ENCODE measurements at regions not wholly inside any gene's neighbourhood (a gene's known extent, or its start where the extent isn't known, plus 50 kb on each side); places are given as distances from the start of the nearest gene placed in this dataset.

DNA sequence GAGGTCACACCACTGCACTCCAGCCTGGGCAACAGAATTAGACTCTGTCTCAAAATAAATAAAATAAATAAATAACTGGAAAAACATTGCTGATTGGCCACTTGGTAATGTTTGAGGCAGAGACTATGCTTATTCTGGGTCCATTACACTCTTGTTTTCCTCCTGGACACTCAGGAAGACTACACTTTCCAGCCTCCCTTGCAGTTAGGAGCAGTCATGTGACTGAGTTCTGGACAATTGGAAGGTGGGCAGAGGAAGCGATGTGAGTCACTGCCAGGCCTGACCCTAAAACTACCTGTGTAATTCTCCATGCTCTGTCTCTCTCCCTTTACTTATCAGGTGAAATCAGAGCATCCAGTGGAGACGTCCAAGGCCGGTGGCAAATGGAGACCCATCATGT is 74.4 kb downstream of the VCPKMT start:
- Histone ChIP-seq H3K9me3 (ENCODE audit: low read depth) (no peaks in the 10 kb centered on the region), H3K4me3 (no peak overlapping the region), H3K9me2 (ENCODE audit: insufficient read depth) (no peaks in the 10 kb centered on the region), H3K4me1 (ENCODE audit: insufficient read depth) (peaks cover 51% of the 10 kb centered on the region), H3K4me2 (ENCODE audit: unreplicated experiment) (no peak overlapping the region), H3K79me2 (ENCODE audit: insufficient read depth) (no peaks in the 10 kb centered on the region), H3K36me3 (ENCODE audit: low read depth) (no peaks in the 10 kb centered on the region), H3K27ac (no peak overlapping the region), H2AFZ (no peak overlapping the region), H3K27me3 (replicated peaks; ENCODE audit: insufficient read depth) (no peaks in the 10 kb centered on the region), H4K20me1 (ENCODE audit: insufficient read depth) (no peaks in the 10 kb centered on the region), H3F3A (ENCODE audit: insufficient read depth) (peaks cover 45% of the 10 kb centered on the region), H3K9ac (no peak overlapping the region)
- 90 to 100% methylated on average over 3 of the region's 3 CpGs for WGBS, 2 experiments (ENCODE audit: low coverage in 1 of 2, low lambda C conversion rate in 2 of 2, missing lambda C conversion rate in 2 of 2)
- TF ChIP-seq EZH2 (IDR thresholded peaks at IDR 0.05; ENCODE audit: insufficient read depth, poor library complexity, severe bottlenecking) (no peak), EZH2phosphoT487 (IDR thresholded peaks at IDR 0.05; ENCODE audit: insufficient read depth, low read depth) (no peak)
- in situ Hi-C loops (cut with MboI) = no loop called here
- no peak for DNase-seq

DNA sequence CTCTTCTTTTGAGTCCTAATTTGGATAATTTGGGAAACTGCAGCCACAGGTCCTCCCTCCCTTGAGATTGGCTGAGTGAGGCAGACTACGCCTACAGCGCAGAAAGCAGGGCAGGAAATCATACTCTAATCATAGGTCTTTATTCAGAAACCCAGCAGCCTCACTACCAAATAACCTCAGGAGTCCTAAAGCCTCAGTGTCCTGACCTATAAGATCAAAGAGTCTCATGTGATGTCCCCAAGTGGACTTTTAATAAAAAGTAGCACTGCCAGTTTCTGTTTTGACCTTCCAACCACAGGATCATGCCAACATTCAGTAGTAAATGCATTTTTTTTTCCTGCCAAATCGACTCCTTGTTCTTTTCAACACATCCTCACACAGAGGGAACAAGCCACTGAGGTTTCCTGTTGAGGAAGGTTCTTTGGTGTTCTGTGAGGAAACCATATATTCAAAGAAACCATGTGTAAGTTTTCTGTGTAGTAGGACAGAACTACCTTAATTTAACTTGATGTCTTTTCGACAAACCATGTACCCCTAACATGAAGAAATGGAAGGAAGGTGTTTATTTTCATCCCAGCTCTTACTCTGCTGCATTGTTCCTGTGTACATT is 72.2 kb downstream of the VCPKMT start:
- H2AFZ ChIP-seq = peak overlapping the region; percentile 62
- no peaks in the 10 kb centered on the region for H3K36me3 ChIP-seq (ENCODE audit: low read depth)
- H3K4me1 ChIP-seq (ENCODE audit: insufficient read depth) = peaks cover 41% of the 10 kb centered on the region
- peaks cover 34% of the 10 kb centered on the region for H3F3A ChIP-seq (ENCODE audit: insufficient read depth)
- H3K9me2 ChIP-seq (ENCODE audit: insufficient read depth) = no peaks in the 10 kb centered on the region
- no peaks in the 10 kb centered on the region for H3K9me3 ChIP-seq (ENCODE audit: low read depth)
- H3K4me2 ChIP-seq (ENCODE audit: unreplicated experiment) = peak overlapping the region; percentile 16
- no peak overlapping the region for H3K4me3 ChIP-seq
- no peaks in the 10 kb centered on the region for H4K20me1 ChIP-seq (ENCODE audit: insufficient read depth)
- in situ Hi-C loops (cut with MboI) = no loop called here
- H3K27ac ChIP-seq = peak overlapping the region; percentile 83
- no peaks in the 10 kb centered on the region for H3K27me3 ChIP-seq (replicated peaks; ENCODE audit: insufficient read depth)
- H3K9ac ChIP-seq = peak overlapping the region; percentile 54
- TF ChIP-seq EZH2phosphoT487 (IDR thresholded peaks at IDR 0.05; ENCODE audit: insufficient read depth, low read depth) (no peak), EZH2 (IDR thresholded peaks at IDR 0.05; ENCODE audit: insufficient read depth, poor library complexity, severe bottlenecking) (no peak)
- 73 to 87% methylated on average over 4 of the region's 4 CpGs for WGBS, 2 experiments (ENCODE audit: low coverage in 1 of 2, low lambda C conversion rate in 2 of 2, missing lambda C conversion rate in 2 of 2)
- no peak for DNase-seq
- H3K79me2 ChIP-seq (ENCODE audit: insufficient read depth) = no peaks in the 10 kb centered on the region

DNA sequence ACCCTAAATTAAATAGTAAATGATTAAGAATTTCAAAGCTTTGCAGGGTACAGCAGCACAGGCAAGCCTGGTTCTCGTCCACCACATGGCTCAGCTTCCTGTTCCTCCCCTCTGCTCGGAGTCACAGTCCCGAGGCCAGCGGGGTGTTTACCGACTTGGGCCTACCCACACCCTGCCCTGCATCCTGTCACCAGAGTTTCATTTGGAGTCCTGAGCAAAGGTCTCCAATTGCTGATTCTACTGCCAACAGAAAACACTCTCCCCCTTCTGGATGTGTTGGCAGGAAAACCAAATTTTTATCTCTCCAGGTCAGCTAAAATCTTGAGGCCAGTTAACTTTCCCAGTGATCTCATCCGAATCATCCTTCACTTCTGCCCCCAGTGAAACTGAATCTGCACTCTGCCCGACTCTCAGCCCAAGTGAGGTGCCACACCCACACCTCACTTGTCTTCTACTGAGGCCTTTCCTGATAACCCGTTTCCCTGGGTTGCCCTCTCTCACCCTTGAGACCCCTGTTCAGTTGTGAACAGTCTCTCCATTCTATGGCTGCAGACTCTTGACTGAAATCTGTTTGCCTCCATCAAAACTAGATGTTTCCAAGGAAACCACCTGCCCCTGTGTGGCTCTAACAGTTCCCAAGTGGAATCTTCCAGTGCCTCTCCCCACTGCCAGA is 71.2 kb downstream of the VCPKMT start:
- H3K4me2 ChIP-seq (ENCODE audit: unreplicated experiment) = peak overlapping the region; percentile 16
- 23 to 34% methylated on average over 8 of the region's 8 CpGs for WGBS, 2 experiments (ENCODE audit: low coverage in 1 of 2, low lambda C conversion rate in 2 of 2, missing lambda C conversion rate in 2 of 2)
- in situ Hi-C loops (cut with MboI) = no loop called here
- DNase-seq = peak; percentile 90
- H3K9me3 ChIP-seq (ENCODE audit: low read depth) = no peaks in the 10 kb centered on the region
- TF ChIP-seq EZH2phosphoT487 (IDR thresholded peaks at IDR 0.05; ENCODE audit: insufficient read depth, low read depth) (no peak), EZH2 (IDR thresholded peaks at IDR 0.05; ENCODE audit: insufficient read depth, poor library complexity, severe bottlenecking) (no peak)
- H3F3A ChIP-seq (ENCODE audit: insufficient read depth) = peaks cover 23% of the 10 kb centered on the region
- H3K79me2 ChIP-seq (ENCODE audit: insufficient read depth) = no peaks in the 10 kb centered on the region
- peak overlapping the region; percentile 54 for H3K9ac ChIP-seq
- H3K27me3 ChIP-seq (replicated peaks; ENCODE audit: insufficient read depth) = no peaks in the 10 kb centered on the region
- H3K9me2 ChIP-seq (ENCODE audit: insufficient read depth) = no peaks in the 10 kb centered on the region
- H3K4me3 ChIP-seq = no peak overlapping the region
- no peaks in the 10 kb centered on the region for H4K20me1 ChIP-seq (ENCODE audit: insufficient read depth)
- no peaks in the 10 kb centered on the region for H3K36me3 ChIP-seq (ENCODE audit: low read depth)
- peak overlapping the region; percentile 83 for H3K27ac ChIP-seq
- H2AFZ ChIP-seq = peak overlapping the region; percentile 35; the same call in 1 of the 2 replicates
- H3K4me1 ChIP-seq (ENCODE audit: insufficient read depth) = peaks cover 31% of the 10 kb centered on the region

DNA sequence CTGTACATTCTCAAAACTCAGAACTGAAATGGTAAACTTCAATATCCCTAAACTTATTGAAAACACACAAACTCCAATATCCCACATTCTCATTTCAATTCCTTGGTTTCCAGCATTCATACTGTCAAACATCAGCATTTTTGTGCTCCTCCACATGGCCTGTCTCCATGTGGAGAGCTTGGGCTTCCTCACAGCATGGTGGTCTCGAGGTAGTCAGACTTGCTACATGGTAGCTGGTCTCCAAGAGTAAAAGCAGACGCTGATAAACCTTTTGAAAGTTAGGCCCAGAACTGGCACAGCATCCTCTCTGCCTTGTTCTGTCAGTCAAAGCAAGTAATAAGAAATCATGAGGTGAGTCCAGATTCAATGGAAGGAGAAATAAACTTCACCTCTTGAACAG is 70.5 kb downstream of the VCPKMT start:
- no peaks in the 10 kb centered on the region for H4K20me1 ChIP-seq (ENCODE audit: insufficient read depth)
- no peak overlapping the region for H3K4me3 ChIP-seq
- H3K4me1 ChIP-seq (ENCODE audit: insufficient read depth) = peaks cover 24% of the 10 kb centered on the region
- no peaks in the 10 kb centered on the region for H3K36me3 ChIP-seq (ENCODE audit: low read depth)
- no peaks in the 10 kb centered on the region for H3K9me2 ChIP-seq (ENCODE audit: insufficient read depth)
- H3K9me3 ChIP-seq (ENCODE audit: low read depth) = no peaks in the 10 kb centered on the region
- DNase-seq = no peak
- H3K9ac ChIP-seq = peak overlapping the region; percentile 54; the same call in 1 of the 2 replicates
- no peaks in the 10 kb centered on the region for H3K27me3 ChIP-seq (replicated peaks; ENCODE audit: insufficient read depth)
- TF ChIP-seq EZH2phosphoT487 (IDR thresholded peaks at IDR 0.05; ENCODE audit: insufficient read depth, low read depth) (no peak), EZH2 (IDR thresholded peaks at IDR 0.05; ENCODE audit: insufficient read depth, poor library complexity, severe bottlenecking) (no peak)
- peak overlapping the region; percentile 83 for H3K27ac ChIP-seq
- in situ Hi-C loops (cut with MboI) = no loop called here
- H3K4me2 ChIP-seq (ENCODE audit: unreplicated experiment) = no peak overlapping the region
- H2AFZ ChIP-seq = no peak overlapping the region
- no peaks in the 10 kb centered on the region for H3K79me2 ChIP-seq (ENCODE audit: insufficient read depth)
- WGBS, 2 experiments (ENCODE audit: low coverage in 1 of 2, low lambda C conversion rate in 2 of 2, missing lambda C conversion rate in 2 of 2) = 97 to 98% methylated on average over 2 of the region's 2 CpGs
- H3F3A ChIP-seq (ENCODE audit: insufficient read depth) = peaks cover 19% of the 10 kb centered on the region
